ENCODE measurements at regions not wholly inside any gene's neighbourhood (a gene's known extent, or its start where the extent isn't known, plus 50 kb on each side); places are given as distances from the start of the nearest gene placed in this dataset.

DNA sequence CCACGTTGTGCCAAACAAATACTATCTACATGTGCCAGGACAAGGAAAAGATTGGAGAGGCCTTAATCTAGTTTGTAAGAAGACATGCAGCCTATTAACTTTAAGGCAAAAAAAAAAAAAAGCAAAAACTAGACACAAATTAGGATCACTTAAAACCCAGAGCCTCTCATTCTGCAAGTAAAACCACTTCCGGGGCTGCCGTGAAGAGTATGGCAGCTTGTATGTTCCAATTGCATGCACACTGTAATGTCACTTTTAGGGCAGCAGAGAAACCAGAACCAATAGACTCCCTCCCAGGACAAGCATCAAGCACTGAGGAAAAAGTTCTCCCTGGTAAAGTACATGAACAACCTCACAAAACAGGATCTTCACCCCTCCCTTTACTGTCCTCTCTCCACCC lies 70.6 kb downstream of the RSL24D1 start:
- BruUV-seq (replicated peaks), result no TSS peak

More for the DNA sequence above, 70.6 kb downstream of the RSL24D1 start:
- TF ChIP-seq CBX3 (IDR thresholded peaks at IDR 0.05; ENCODE audit: low read depth) (no peak), SP1 (IDR thresholded peaks at IDR 0.05; ENCODE audit: low read depth) (no peak), EZH2 (IDR thresholded peaks at IDR 0.05) (no peak), YY1 (IDR thresholded peaks at IDR 0.05; ENCODE audit: extremely low read depth, insufficient replicate concordance, low read depth, low read length) (no peak), POLR2AphosphoS5 (IDR thresholded peaks at IDR 0.05; ENCODE audit: low read depth, low read length) (no peak), SIN3A (IDR thresholded peaks at IDR 0.05; ENCODE audit: low read depth) (no peak), JUND (IDR thresholded peaks at IDR 0.05) (no peak), ZFX (IDR thresholded peaks at IDR 0.05) (no peak), TCF7L2 (IDR thresholded peaks at IDR 0.05; ENCODE audit: borderline replicate concordance, extremely low read depth, insufficient read depth, insufficient read length) (no peak), RAD21 (IDR thresholded peaks at IDR 0.05; ENCODE audit: low read depth) (no peak), ELF1 (IDR thresholded peaks at IDR 0.05; ENCODE audit: borderline replicate concordance, low read depth) (no peak), CEBPB (IDR thresholded peaks at IDR 0.05; ENCODE audit: low read depth) (no peak), ZNF274 (IDR thresholded peaks at IDR 0.05; ENCODE audit: low read depth, low read length) (no peak), SRF (IDR thresholded peaks at IDR 0.05; ENCODE audit: low read depth) (no peak)
- TF ChIP-seq, protein P1, sequence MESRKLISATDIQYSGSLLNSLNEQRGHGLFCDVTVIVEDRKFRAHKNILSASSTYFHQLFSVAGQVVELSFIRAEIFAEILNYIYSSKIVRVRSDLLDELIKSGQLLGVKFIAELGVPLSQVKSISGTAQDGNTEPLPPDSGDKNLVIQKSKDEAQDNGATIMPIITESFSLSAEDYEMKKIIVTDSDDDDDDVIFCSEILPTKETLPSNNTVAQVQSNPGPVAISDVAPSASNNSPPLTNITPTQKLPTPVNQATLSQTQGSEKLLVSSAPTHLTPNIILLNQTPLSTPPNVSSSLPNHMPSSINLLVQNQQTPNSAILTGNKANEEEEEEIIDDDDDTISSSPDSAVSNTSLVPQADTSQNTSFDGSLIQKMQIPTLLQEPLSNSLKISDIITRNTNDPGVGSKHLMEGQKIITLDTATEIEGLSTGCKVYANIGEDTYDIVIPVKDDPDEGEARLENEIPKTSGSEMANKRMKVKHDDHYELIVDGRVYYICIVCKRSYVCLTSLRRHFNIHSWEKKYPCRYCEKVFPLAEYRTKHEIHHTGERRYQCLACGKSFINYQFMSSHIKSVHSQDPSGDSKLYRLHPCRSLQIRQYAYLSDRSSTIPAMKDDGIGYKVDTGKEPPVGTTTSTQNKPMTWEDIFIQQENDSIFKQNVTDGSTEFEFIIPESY (IDR thresholded peaks at IDR 0.05; ENCODE audit: extremely low read depth, insufficient replicate concordance, low read length), result no peak
- TF ChIP-seq, protein P2, sequence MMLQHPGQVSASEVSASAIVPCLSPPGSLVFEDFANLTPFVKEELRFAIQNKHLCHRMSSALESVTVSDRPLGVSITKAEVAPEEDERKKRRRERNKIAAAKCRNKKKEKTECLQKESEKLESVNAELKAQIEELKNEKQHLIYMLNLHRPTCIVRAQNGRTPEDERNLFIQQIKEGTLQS (IDR thresholded peaks at IDR 0.05), result no peak
- TF ChIP-seq, protein P3, sequence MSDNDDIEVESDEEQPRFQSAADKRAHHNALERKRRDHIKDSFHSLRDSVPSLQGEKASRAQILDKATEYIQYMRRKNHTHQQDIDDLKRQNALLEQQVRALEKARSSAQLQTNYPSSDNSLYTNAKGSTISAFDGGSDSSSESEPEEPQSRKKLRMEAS (IDR thresholded peaks at IDR 0.05), result no peak
- TF ChIP-seq, protein P4, sequence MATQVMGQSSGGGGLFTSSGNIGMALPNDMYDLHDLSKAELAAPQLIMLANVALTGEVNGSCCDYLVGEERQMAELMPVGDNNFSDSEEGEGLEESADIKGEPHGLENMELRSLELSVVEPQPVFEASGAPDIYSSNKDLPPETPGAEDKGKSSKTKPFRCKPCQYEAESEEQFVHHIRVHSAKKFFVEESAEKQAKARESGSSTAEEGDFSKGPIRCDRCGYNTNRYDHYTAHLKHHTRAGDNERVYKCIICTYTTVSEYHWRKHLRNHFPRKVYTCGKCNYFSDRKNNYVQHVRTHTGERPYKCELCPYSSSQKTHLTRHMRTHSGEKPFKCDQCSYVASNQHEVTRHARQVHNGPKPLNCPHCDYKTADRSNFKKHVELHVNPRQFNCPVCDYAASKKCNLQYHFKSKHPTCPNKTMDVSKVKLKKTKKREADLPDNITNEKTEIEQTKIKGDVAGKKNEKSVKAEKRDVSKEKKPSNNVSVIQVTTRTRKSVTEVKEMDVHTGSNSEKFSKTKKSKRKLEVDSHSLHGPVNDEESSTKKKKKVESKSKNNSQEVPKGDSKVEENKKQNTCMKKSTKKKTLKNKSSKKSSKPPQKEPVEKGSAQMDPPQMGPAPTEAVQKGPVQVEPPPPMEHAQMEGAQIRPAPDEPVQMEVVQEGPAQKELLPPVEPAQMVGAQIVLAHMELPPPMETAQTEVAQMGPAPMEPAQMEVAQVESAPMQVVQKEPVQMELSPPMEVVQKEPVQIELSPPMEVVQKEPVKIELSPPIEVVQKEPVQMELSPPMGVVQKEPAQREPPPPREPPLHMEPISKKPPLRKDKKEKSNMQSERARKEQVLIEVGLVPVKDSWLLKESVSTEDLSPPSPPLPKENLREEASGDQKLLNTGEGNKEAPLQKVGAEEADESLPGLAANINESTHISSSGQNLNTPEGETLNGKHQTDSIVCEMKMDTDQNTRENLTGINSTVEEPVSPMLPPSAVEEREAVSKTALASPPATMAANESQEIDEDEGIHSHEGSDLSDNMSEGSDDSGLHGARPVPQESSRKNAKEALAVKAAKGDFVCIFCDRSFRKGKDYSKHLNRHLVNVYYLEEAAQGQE (IDR thresholded peaks at IDR 0.05; ENCODE audit: low read depth), result no peak
- TF ChIP-seq, protein P5, sequence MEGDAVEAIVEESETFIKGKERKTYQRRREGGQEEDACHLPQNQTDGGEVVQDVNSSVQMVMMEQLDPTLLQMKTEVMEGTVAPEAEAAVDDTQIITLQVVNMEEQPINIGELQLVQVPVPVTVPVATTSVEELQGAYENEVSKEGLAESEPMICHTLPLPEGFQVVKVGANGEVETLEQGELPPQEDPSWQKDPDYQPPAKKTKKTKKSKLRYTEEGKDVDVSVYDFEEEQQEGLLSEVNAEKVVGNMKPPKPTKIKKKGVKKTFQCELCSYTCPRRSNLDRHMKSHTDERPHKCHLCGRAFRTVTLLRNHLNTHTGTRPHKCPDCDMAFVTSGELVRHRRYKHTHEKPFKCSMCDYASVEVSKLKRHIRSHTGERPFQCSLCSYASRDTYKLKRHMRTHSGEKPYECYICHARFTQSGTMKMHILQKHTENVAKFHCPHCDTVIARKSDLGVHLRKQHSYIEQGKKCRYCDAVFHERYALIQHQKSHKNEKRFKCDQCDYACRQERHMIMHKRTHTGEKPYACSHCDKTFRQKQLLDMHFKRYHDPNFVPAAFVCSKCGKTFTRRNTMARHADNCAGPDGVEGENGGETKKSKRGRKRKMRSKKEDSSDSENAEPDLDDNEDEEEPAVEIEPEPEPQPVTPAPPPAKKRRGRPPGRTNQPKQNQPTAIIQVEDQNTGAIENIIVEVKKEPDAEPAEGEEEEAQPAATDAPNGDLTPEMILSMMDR (IDR thresholded peaks at IDR 0.05 in 2 of 3, conservative IDR thresholded peaks at IDR 0.05 in 1 of 3; ENCODE audit: borderline replicate concordance in 1 of 3, insufficient read depth in 1 of 3, low read depth in 2 of 3, low read length in 2 of 3), result no peak
- ATAC-seq (no peak), DNase-seq (ENCODE audit: low read depth, low spot score) (no peak)
- Histone ChIP-seq H3K9ac (ENCODE audit: low read length) (no peak overlapping the region), H3K4me3 (replicated peaks in 1 of 2; ENCODE audit: low read depth in 1 of 2, low read length in 2 of 2) (no peak overlapping the region), H3K4me2 (ENCODE audit: low read length) (no peak overlapping the region), H3K4me1 (ENCODE audit: control insufficient read depth in 1 of 2, insufficient read depth in 2 of 2, low read length in 2 of 2) (no peaks in the 10 kb centered on the region), H3K9me3 (ENCODE audit: control insufficient read depth in 1 of 2, insufficient read depth in 1 of 2, low read depth in 1 of 2, low read length in 2 of 2) (no peaks in the 10 kb centered on the region), H3K27me3 (ENCODE audit: insufficient read depth, low read length) (no peaks in the 10 kb centered on the region; the same call in 1 of the 2 replicates), H2AFZ (ENCODE audit: low read depth, low read length, poor library complexity, severe bottlenecking) (no peak overlapping the region), H3K36me3 (ENCODE audit: control insufficient read depth in 1 of 2, insufficient read depth in 2 of 2, low read length in 2 of 2) (no peaks in the 10 kb centered on the region), H4K20me1 (ENCODE audit: insufficient read depth) (no peaks in the 10 kb centered on the region), H3K79me2 (ENCODE audit: insufficient read depth, low read length) (no peaks in the 10 kb centered on the region), H3K27ac (ENCODE audit: low read depth, low read length) (no peak overlapping the region), H3K9me2 (ENCODE audit: insufficient read depth) (no peaks in the 10 kb centered on the region)
- CTCF ChIA-PET, result no interaction called here
- POLR2A ChIA-PET, result no interaction called here
- intact Hi-C loops (cut with micrococcal nuclease), result no loop called here
- RAD21 ChIA-PET (ENCODE audit: low non-redundant PET in 1 of 2, low total read pairs in 2 of 2, uncharacterized antibody in 2 of 2, unreplicated experiment in 2 of 2), result no interaction called here

All from HCT116 (cell line).